ENCODE measurements at regions not wholly inside any gene's neighbourhood (a gene's known extent, or its start where the extent isn't known, plus 50 kb on each side); places are given as distances from the start of the nearest gene placed in this dataset.

- Histone ChIP-seq H2AFZ (ENCODE audit: low read length) (no peak overlapping the region), H3K27me3 (ENCODE audit: control insufficient read depth in 1 of 2, insufficient read depth in 2 of 2, low read length in 2 of 2) (no peaks in the 10 kb centered on the region), H3K36me3 (replicated peaks in 1 of 2; ENCODE audit: control insufficient read depth in 1 of 2, insufficient read depth in 2 of 2, low read length in 2 of 2) (no peaks in the 10 kb centered on the region), H3K4me2 (ENCODE audit: low read depth, low read length) (no peak overlapping the region), H3K4me1 (ENCODE audit: insufficient read depth, low read length) (no peaks in the 10 kb centered on the region), H3K27ac (ENCODE audit: extremely low read length, insufficient read depth, low read length) (no peak overlapping the region), H3K4me3 (replicated peaks in 1 of 3; ENCODE audit: insufficient read depth in 1 of 3, low read depth in 2 of 3, low read length in 3 of 3) (no peak overlapping the region), H4K20me1 (ENCODE audit: insufficient read depth, low read length) (no peaks in the 10 kb centered on the region), H3K79me2 (ENCODE audit: insufficient read depth, low read length) (no peaks in the 10 kb centered on the region), H3K9me3 (ENCODE audit: low read length) (no peaks in the 10 kb centered on the region), H3K9ac (ENCODE audit: insufficient read depth, low read depth, low read length) (no peak overlapping the region)
- TF ChIP-seq, protein P1, sequence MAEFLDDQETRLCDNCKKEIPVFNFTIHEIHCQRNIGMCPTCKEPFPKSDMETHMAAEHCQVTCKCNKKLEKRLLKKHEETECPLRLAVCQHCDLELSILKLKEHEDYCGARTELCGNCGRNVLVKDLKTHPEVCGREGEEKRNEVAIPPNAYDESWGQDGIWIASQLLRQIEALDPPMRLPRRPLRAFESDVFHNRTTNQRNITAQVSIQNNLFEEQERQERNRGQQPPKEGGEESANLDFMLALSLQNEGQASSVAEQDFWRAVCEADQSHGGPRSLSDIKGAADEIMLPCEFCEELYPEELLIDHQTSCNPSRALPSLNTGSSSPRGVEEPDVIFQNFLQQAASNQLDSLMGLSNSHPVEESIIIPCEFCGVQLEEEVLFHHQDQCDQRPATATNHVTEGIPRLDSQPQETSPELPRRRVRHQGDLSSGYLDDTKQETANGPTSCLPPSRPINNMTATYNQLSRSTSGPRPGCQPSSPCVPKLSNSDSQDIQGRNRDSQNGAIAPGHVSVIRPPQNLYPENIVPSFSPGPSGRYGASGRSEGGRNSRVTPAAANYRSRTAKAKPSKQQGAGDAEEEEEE (CRISPR knock-in tag; IDR thresholded peaks at IDR 0.05; ENCODE audit: borderline replicate concordance) = no peak
- TF ChIP-seq, protein P2, sequence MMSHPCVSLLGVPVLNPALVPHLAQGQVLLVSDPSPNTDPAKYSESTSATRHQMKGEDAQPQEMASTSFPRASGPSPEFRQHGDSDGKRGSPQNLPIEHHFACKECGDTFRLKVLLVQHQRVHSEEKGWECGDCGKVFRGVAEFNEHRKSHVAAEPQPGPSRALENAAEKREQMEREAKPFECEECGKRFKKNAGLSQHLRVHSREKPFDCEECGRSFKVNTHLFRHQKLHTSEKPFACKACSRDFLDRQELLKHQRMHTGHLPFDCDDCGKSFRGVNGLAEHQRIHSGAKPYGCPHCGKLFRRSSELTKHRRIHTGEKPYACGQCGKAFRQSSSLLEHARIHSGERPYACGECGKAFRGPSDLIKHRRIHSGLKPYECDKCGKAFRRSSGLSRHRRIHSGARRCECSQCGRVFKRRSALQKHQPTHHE (CRISPR knock-in tag; IDR thresholded peaks at IDR 0.05; ENCODE audit: borderline replicate concordance) = no peak
- TF ChIP-seq BORCS8-MEF2B (CRISPR knock-in tag; IDR thresholded peaks at IDR 0.05) (no peak), RAD51 (IDR thresholded peaks at IDR 0.05; ENCODE audit: borderline replicate concordance) (no peak), MYNN (CRISPR knock-in tag; IDR thresholded peaks at IDR 0.05; ENCODE audit: low read depth) (no peak), ARNT2 (CRISPR knock-in tag; IDR thresholded peaks at IDR 0.05; ENCODE audit: low read depth) (no peak), FOXP4 (CRISPR knock-in tag; IDR thresholded peaks at IDR 0.05) (no peak), ZNF556 (CRISPR knock-in tag; IDR thresholded peaks at IDR 0.05; ENCODE audit: borderline replicate concordance) (no peak), HNF4G (IDR thresholded peaks at IDR 0.05; ENCODE audit: borderline replicate concordance, low read depth, low read length) (no peak), HNF4G (CRISPR knock-in tag; IDR thresholded peaks at IDR 0.05; ENCODE audit: borderline replicate concordance, low read depth) (no peak), ZNF367 (CRISPR knock-in tag; IDR thresholded peaks at IDR 0.05; ENCODE audit: borderline replicate concordance) (no peak), GLI4 (CRISPR knock-in tag; IDR thresholded peaks at IDR 0.05; ENCODE audit: borderline replicate concordance) (no peak), TFDP1 (CRISPR knock-in tag; IDR thresholded peaks at IDR 0.05; ENCODE audit: borderline replicate concordance) (no peak), ZNF878 (CRISPR knock-in tag; IDR thresholded peaks at IDR 0.05) (no peak), ZNF446 (CRISPR knock-in tag; IDR thresholded peaks at IDR 0.05) (no peak), ZNF160 (CRISPR knock-in tag; IDR thresholded peaks at IDR 0.05) (no peak)
- 28% methylated on average over 5 of the region's 5 CpGs for WGBS (ENCODE audit: low lambda C conversion rate)
- intact Hi-C loops (cut with micrococcal nuclease; ENCODE audit: unreplicated experiment) = no loop called here
- FAIRE-seq (no peak), ATAC-seq (no peak), DNase-seq (ENCODE audit: low spot score) (no peak)
- ChIA-PET CTCF (ENCODE audit: low intra/inter-chr PET ratio, low total read pairs) (no interaction called here), POLR2A (no interaction called here)
- BruUV-seq (replicated peaks) = no TSS peak
- in situ Hi-C loops (cut with HindIII; ENCODE audit: extremely low pct_ligation_motif_present, low pct_unique_long_range_greater_than_20kb) = no loop called here
Observed at GRCh38 chr4:177566691-177567090, 124.5 kb upstream of the AGA start.

Measured in HepG2 (cell line).